HepG2 (cell line): ENCODE measurements at regions not wholly inside any gene's neighbourhood (a gene's known extent, or its start where the extent isn't known, plus 50 kb on each side); places are given as distances from the start of the nearest gene placed in this dataset.

Experiments
- DPF2 ChIP-seq: sonication (generic); formaldehyde crosslinking; IDR thresholded peaks from 2 replicates; pipeline ENCODE4 v1.4.0; 2020; ENCODE audit warnings: mild to moderate bottlenecking, low read depth, missing genetic modification reagents, borderline replicate concordance
- E2F2 ChIP-seq: sonication (generic); formaldehyde crosslinking; IDR thresholded peaks from 2 replicates; pipeline ENCODE4 v1.4.0; 2020; ENCODE audit warnings: missing genetic modification reagents, borderline replicate concordance
- HNF1B ChIP-seq: sonication (generic); formaldehyde crosslinking; IDR thresholded peaks from 2 replicates; pipeline ENCODE4 v1.5.1; 2020; ENCODE audit warnings: mild to moderate bottlenecking, moderate library complexity, missing genetic modification reagents
- HOXA9 ChIP-seq: sonication (generic); formaldehyde crosslinking; IDR thresholded peaks from 2 replicates; pipeline ENCODE4 v1.8.1; 2022; ENCODE audit warnings: missing genetic modification reagents, mild to moderate bottlenecking, moderate library complexity, borderline replicate concordance
- KDM5B ChIP-seq: sonication (generic); formaldehyde crosslinking; IDR thresholded peaks from 2 replicates; pipeline ENCODE4 v1.4.0; 2020; ENCODE audit warnings: missing genetic modification reagents, mild to moderate bottlenecking, borderline replicate concordance
- MAX ChIP-seq: IDR thresholded peaks from 2 replicates; pipeline ENCODE4 v1.6.1; 2012; ENCODE audit warnings: inconsistent platforms
- MEIS1 ChIP-seq: sonication (generic); formaldehyde crosslinking; IDR thresholded peaks from 2 replicates; pipeline ENCODE4 v1.9.0; 2021; ENCODE audit warnings: mild to moderate bottlenecking, missing genetic modification reagents, moderate library complexity, borderline replicate concordance
- NFE2L1 ChIP-seq: sonication (generic); formaldehyde crosslinking; IDR thresholded peaks from 2 replicates; pipeline ENCODE4 v1.4.0; 2020; ENCODE audit warnings: missing genetic modification reagents, mild to moderate bottlenecking, borderline replicate concordance
- PAWR ChIP-seq: sonication (generic); formaldehyde crosslinking; IDR thresholded peaks from 2 replicates; pipeline ENCODE4 v1.4.0; 2020; ENCODE audit warnings: missing genetic modification reagents, mild to moderate bottlenecking, borderline replicate concordance
- RARA ChIP-seq: IDR thresholded peaks from 2 replicates; pipeline ENCODE4 v1.6.1; 2016; ENCODE audit warnings: missing genetic modification reagents, missing compliant biosample characterization
- SOX6 ChIP-seq, 2 experiments: fragments of 450-650 bp in 1 of 2; sonication (generic) in 1 of 2; formaldehyde crosslinking in 1 of 2; IDR thresholded peaks; 2 replicates each; pipeline versions ENCODE4 v1.4.0 to v1.6.1; 2017 to 2020; ENCODE audit warnings: antibody characterized with exemption in 1 of 2, mild to moderate bottlenecking in 1 of 2, missing genetic modification reagents in 1 of 2
- SP4 ChIP-seq: sonication (generic); formaldehyde crosslinking; IDR thresholded peaks from 2 replicates; pipeline ENCODE4 v1.8.1; 2023; ENCODE audit warnings: mild to moderate bottlenecking, missing genetic modification reagents
- SP5 ChIP-seq: IDR thresholded peaks from 2 replicates; pipeline ENCODE4 v1.6.1; 2016; ENCODE audit warnings: low read depth, borderline replicate concordance
- SUZ12 ChIP-seq: fragments of 150-350 bp; IDR thresholded peaks from 2 replicates; pipeline ENCODE4 v1.6.1; 2014; ENCODE audit warnings: low read depth, low read length
- TBX3 ChIP-seq: fragments of 450-650 bp; IDR thresholded peaks from 2 replicates; pipeline ENCODE4 v1.6.1; 2017; ENCODE audit warnings: antibody characterized with exemption, mild to moderate bottlenecking, inconsistent platforms, borderline replicate concordance
- TFDP2 ChIP-seq: sonication (generic); formaldehyde crosslinking; IDR thresholded peaks from 2 replicates; pipeline ENCODE4 v1.4.0; 2020; ENCODE audit warnings: missing genetic modification reagents
- WIZ ChIP-seq: sonication (generic); formaldehyde crosslinking; IDR thresholded peaks from 2 replicates; pipeline ENCODE4 v1.5.1; 2020; ENCODE audit warnings: mild to moderate bottlenecking, missing genetic modification reagents
- ZBTB8A ChIP-seq: sonication (generic); formaldehyde crosslinking; IDR thresholded peaks from 2 replicates; pipeline ENCODE4 v1.4.0; 2020; ENCODE audit warnings: mild to moderate bottlenecking, low read depth, missing genetic modification reagents, borderline replicate concordance
- ZMYM4 ChIP-seq: sonication (generic); formaldehyde crosslinking; IDR thresholded peaks from 2 replicates; pipeline ENCODE4 v1.8.1; 2023; ENCODE audit warnings: mild to moderate bottlenecking, missing genetic modification reagents
- ZNF101 ChIP-seq: sonication (generic); formaldehyde crosslinking; IDR thresholded peaks from 2 replicates; pipeline ENCODE4 v1.4.0; 2020; ENCODE audit warnings: mild to moderate bottlenecking, low read depth, missing genetic modification reagents, borderline replicate concordance
- ZNF513 ChIP-seq: sonication (generic); formaldehyde crosslinking; conservative IDR thresholded peaks from 2 replicates; pipeline ENCODE4 v1.5.0; 2020; ENCODE audit warnings: missing genetic modification reagents
- ZSCAN25 ChIP-seq: sonication (generic); formaldehyde crosslinking; IDR thresholded peaks from 2 replicates; pipeline ENCODE4 v1.8.0; 2022; ENCODE audit warnings: mild to moderate bottlenecking, missing genetic modification reagents

GRCh38 chr3:110397115-110397514 is 674.5 kb upstream of the NECTIN3 start (continued):
- TF ChIP-seq TFDP2, result no peak
- TF ChIP-seq MAX, result no peak
- TF ChIP-seq ZSCAN25 (CRISPR knock-in tag), result no peak
- no peak for TF ChIP-seq HOXA9
- no peak for TF ChIP-seq MEIS1 (CRISPR knock-in tag)
- no peak for TF ChIP-seq SUZ12
- TF ChIP-seq ZMYM4 (CRISPR knock-in tag), result peak; percentile 97
- TF ChIP-seq WIZ (CRISPR knock-in tag), result no peak
- peak; percentile 34; the same call in 1 of the 2 replicates for TF ChIP-seq TBX3
- no peak for TF ChIP-seq ZBTB8A (CRISPR knock-in tag)
- TF ChIP-seq SP5 (CRISPR knock-in tag), result no peak
- peak; percentile 56; the same call in 1 of the 2 replicates for TF ChIP-seq DPF2 (CRISPR knock-in tag)
- TF ChIP-seq NFE2L1 (CRISPR knock-in tag), result no peak
- no peak for TF ChIP-seq ZNF101 (CRISPR knock-in tag)
- no peak for TF ChIP-seq PAWR (CRISPR knock-in tag)
- TF ChIP-seq SOX6 (IDR thresholded peaks at IDR 0.05), result no peak
- TF ChIP-seq SOX6 (CRISPR knock-in tag; IDR thresholded peaks at IDR 0.05), result peak; percentile 79
- no peak for TF ChIP-seq SP4 (CRISPR knock-in tag)
- TF ChIP-seq HNF1B, result no peak
- TF ChIP-seq E2F2 (CRISPR knock-in tag), result no peak
- peak; percentile 99 for TF ChIP-seq RARA
- no peak for TF ChIP-seq ZNF513 (CRISPR knock-in tag)
- no peak for TF ChIP-seq KDM5B (CRISPR knock-in tag)
